ENCODE measurements at regions not wholly inside any gene's neighbourhood (a gene's known extent, or its start where the extent isn't known, plus 50 kb on each side); places are given as distances from the start of the nearest gene placed in this dataset.

DNA sequence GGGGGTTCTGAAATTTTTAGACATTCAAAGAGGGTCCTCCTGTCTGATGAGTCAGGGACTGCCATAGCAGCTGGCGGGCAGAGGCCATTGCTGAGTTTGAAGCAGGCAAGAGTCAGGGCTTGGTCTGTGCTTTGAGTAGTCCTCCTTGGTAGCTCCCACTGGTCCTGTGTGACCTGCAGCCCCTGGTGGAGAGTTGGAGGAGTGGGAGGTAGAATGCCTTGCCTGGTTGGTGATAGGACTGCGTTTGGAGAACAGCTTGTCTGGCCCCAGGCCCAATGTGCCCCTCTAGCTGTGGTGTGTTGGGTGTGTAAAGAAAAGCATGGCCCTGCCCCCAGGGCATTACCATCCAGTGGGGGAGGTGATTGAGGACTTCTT is 116.7 kb downstream of the BEGAIN start:
- Histone ChIP-seq H4K20me1 (ENCODE audit: control insufficient read depth, extremely low read depth, insufficient read depth, low read length) (no peaks in the 10 kb centered on the region), H2AFZ (ENCODE audit: low read length) (no peak overlapping the region), H3K27ac (ENCODE audit: insufficient read depth, low read length) (no peak overlapping the region), H3K4me2 (ENCODE audit: extremely low read depth, insufficient read depth, low read length) (no peak overlapping the region), H3K9ac (ENCODE audit: insufficient read depth, low read length) (no peak overlapping the region), H3K4me3 (replicated peaks in 1 of 4; ENCODE audit: control extremely low read depth in 1 of 4, insufficient read depth in 1 of 4, low read depth in 3 of 4, low read length in 4 of 4) (no peak overlapping the region), H3K36me3 (ENCODE audit: control insufficient read depth, insufficient read depth, low read length) (no peaks in the 10 kb centered on the region), H3K79me2 (ENCODE audit: control insufficient read depth, insufficient read depth, low read length) (no peaks in the 10 kb centered on the region), H3K4me1 (ENCODE audit: control insufficient read depth, extremely low read depth, insufficient read depth, low read length) (no peaks in the 10 kb centered on the region), H3K27me3 (ENCODE audit: control insufficient read depth, insufficient read depth, low read length) (no peaks in the 10 kb centered on the region), H3K9me3 (ENCODE audit: control insufficient read depth, insufficient read depth, low read depth, low read length) (no peaks in the 10 kb centered on the region)
- no peak for TF ChIP-seq EZH2 (IDR thresholded peaks at IDR 0.05; ENCODE audit: low read length, missing control alignments)
- TF ChIP-seq, protein P1, sequence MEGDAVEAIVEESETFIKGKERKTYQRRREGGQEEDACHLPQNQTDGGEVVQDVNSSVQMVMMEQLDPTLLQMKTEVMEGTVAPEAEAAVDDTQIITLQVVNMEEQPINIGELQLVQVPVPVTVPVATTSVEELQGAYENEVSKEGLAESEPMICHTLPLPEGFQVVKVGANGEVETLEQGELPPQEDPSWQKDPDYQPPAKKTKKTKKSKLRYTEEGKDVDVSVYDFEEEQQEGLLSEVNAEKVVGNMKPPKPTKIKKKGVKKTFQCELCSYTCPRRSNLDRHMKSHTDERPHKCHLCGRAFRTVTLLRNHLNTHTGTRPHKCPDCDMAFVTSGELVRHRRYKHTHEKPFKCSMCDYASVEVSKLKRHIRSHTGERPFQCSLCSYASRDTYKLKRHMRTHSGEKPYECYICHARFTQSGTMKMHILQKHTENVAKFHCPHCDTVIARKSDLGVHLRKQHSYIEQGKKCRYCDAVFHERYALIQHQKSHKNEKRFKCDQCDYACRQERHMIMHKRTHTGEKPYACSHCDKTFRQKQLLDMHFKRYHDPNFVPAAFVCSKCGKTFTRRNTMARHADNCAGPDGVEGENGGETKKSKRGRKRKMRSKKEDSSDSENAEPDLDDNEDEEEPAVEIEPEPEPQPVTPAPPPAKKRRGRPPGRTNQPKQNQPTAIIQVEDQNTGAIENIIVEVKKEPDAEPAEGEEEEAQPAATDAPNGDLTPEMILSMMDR (conservative IDR thresholded peaks at IDR 0.05 in 1 of 2, IDR thresholded peaks at IDR 0.05 in 1 of 2; ENCODE audit: low read depth in 1 of 2, low read length in 2 of 2): no peak
- no peak for DNase-seq (ENCODE audit: low read depth in 2 of 2)

DNA sequence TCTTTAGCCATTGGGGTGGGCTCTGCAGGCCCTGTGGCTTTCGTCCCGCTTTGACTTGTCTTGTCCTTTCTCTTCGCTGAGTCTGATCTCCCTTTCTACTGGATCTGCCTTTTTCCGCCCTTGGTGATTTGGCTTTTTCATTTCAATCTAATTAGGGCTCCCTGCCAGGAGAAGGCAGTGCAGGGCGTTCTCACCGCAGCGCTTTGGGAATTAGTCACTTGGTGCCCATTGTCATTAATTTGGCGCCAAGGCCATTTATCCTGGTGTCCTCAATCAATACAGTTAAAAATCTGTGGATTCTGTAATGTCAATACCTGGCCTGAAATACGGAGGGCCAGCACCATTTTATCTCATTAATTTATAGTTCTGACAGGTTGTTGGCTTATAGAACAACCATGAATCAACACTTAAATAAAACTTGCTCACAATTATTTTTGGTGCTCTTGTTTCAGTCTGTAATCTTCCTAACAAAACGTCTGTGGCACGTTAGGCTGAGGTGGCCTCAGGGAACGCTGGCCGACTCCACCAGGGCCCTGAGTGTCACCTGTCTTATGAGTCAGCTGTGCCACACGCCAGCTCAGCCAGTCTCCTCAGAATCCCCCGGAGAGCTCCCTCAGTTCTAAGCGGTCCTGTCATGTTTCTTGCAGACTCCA is 115.7 kb downstream of the BEGAIN start:
- Histone ChIP-seq H3K27ac (ENCODE audit: insufficient read depth, low read length) (no peak overlapping the region), H3K4me2 (ENCODE audit: extremely low read depth, insufficient read depth, low read length) (no peak overlapping the region), H3K9me3 (ENCODE audit: control insufficient read depth, insufficient read depth, low read depth, low read length) (no peaks in the 10 kb centered on the region), H3K4me3 (replicated peaks in 1 of 4; ENCODE audit: control extremely low read depth in 1 of 4, insufficient read depth in 1 of 4, low read depth in 3 of 4, low read length in 4 of 4) (no peak overlapping the region), H3K79me2 (ENCODE audit: control insufficient read depth, insufficient read depth, low read length) (no peaks in the 10 kb centered on the region), H4K20me1 (ENCODE audit: control insufficient read depth, extremely low read depth, insufficient read depth, low read length) (no peaks in the 10 kb centered on the region), H3K9ac (ENCODE audit: insufficient read depth, low read length) (no peak overlapping the region), H3K36me3 (ENCODE audit: control insufficient read depth, insufficient read depth, low read length) (no peaks in the 10 kb centered on the region), H3K4me1 (ENCODE audit: control insufficient read depth, extremely low read depth, insufficient read depth, low read length) (no peaks in the 10 kb centered on the region), H3K27me3 (ENCODE audit: control insufficient read depth, insufficient read depth, low read length) (no peaks in the 10 kb centered on the region), H2AFZ (ENCODE audit: low read length) (no peak overlapping the region)
- DNase-seq (ENCODE audit: low read depth in 2 of 2): peak in 1 of 2 donors; percentile 74
- TF ChIP-seq, protein P1 (conservative IDR thresholded peaks at IDR 0.05 in 1 of 2, IDR thresholded peaks at IDR 0.05 in 1 of 2; ENCODE audit: low read depth in 1 of 2, low read length in 2 of 2): no peak
- TF ChIP-seq EZH2 (IDR thresholded peaks at IDR 0.05; ENCODE audit: low read length, missing control alignments): no peak

DNA sequence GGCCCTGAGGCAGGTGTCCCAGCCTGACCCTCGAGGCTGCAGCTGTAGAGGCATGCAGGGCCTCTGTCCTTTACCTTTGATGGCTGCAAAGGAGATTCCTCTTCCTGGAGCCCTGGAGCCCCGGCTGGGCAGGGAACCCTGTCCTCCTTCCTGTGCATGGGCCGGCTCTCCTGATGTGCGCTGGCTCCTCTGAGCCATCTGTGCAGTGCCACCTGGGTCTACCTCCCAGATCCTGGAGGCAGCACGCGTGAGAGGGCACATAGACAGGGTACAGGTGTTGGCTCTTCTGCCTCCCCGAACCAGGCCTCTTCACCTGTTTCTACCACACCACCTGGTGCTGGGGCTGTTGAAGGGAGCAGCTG is 115.1 kb downstream of the BEGAIN start:
- Histone ChIP-seq H2AFZ (ENCODE audit: low read length) (no peak overlapping the region), H4K20me1 (ENCODE audit: control insufficient read depth, extremely low read depth, insufficient read depth, low read length) (no peaks in the 10 kb centered on the region), H3K27ac (ENCODE audit: insufficient read depth, low read length) (no peak overlapping the region)

More for the DNA sequence above, 115.1 kb downstream of the BEGAIN start:
- Histone ChIP-seq H3K4me3 (replicated peaks in 1 of 4; ENCODE audit: control extremely low read depth in 1 of 4, insufficient read depth in 1 of 4, low read depth in 3 of 4, low read length in 4 of 4) (no peak overlapping the region), H3K9ac (ENCODE audit: insufficient read depth, low read length) (no peak overlapping the region), H3K4me2 (ENCODE audit: extremely low read depth, insufficient read depth, low read length) (no peak overlapping the region), H3K27me3 (ENCODE audit: control insufficient read depth, insufficient read depth, low read length) (no peaks in the 10 kb centered on the region), H3K79me2 (ENCODE audit: control insufficient read depth, insufficient read depth, low read length) (no peaks in the 10 kb centered on the region), H3K4me1 (ENCODE audit: control insufficient read depth, extremely low read depth, insufficient read depth, low read length) (no peaks in the 10 kb centered on the region), H3K9me3 (ENCODE audit: control insufficient read depth, insufficient read depth, low read depth, low read length) (no peaks in the 10 kb centered on the region), H3K36me3 (ENCODE audit: control insufficient read depth, insufficient read depth, low read length) (no peaks in the 10 kb centered on the region)
- TF ChIP-seq, protein P1 (conservative IDR thresholded peaks at IDR 0.05 in 1 of 2, IDR thresholded peaks at IDR 0.05 in 1 of 2; ENCODE audit: low read depth in 1 of 2, low read length in 2 of 2): no peak
- DNase-seq (ENCODE audit: low read depth in 2 of 2): no peak

Data from fibroblast of lung (primary cell).